Brain microvascular endothelial cell (primary cell): ENCODE measurements at regions not wholly inside any gene's neighbourhood (a gene's known extent, or its start where the extent isn't known, plus 50 kb on each side); places are given as distances from the start of the nearest gene placed in this dataset.

ENCODE experiments used
- DNase-seq: peaks from one replicate; pipeline ENCODE4 v3.0.0-alpha.2; 2020
- H3K27ac ChIP-seq: fragments of 250-450 bp; sonication (Bioruptor Pico); 2 replicates; pipeline ENCODE4 v1.5.1; 2020; ENCODE audit warnings: mild to moderate bottlenecking, moderate library complexity
- H3K27me3 ChIP-seq: fragments of 250-450 bp; sonication (Bioruptor Pico); replicated peaks from 2 replicates; pipeline ENCODE4 v1.5.1; 2020; ENCODE audit warnings: mild to moderate bottlenecking
- H3K36me3 ChIP-seq: fragments of 250-450 bp; sonication (Bioruptor Pico); replicated peaks from 2 replicates; pipeline ENCODE4 v1.5.1; 2020; ENCODE audit warnings: mild to moderate bottlenecking
- H3K4me3 ChIP-seq: 2 replicates; pipeline ENCODE4 v1.5.1; 2011; ENCODE audit warnings: low read depth, mild to moderate bottlenecking, control low read depth, low read length, moderate library complexity
- in situ Hi-C: cut with HindIII; loops from 2 replicates; pipeline ENCODE4 v1.10.0; 2017; ENCODE audit warnings: low sequenced_read_pairs, low pct_ligation_motif_present
- TF ChIP-seq, protein P1 (sequence below): IDR thresholded peaks from 2 replicates; pipeline ENCODE4 v1.5.1; 2011; ENCODE audit warnings: low read depth, mild to moderate bottlenecking, moderate library complexity, low read length, control low read depth, inconsistent platforms; ENCODE audit errors: missing control alignments

DNA sequence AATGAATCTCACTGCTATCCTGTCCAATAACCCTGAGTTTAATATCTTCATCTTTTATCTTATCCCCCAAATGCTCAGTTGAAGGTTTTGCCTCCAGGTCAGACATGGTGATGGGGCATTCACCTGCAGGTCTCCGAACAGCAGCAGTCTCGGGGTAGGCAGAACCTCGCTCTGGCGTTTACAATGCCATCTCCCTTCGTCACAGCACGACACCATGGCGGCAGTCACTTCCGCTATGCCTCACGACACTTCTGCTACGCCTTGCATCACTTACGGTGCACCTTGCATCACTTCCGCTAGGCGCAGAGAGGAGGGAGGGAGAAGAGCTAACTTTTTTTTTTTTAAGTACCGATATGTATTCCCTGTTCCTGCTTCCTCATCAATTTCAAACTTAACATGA lies 194.9 kb downstream of the BCAS1 start:
- TF ChIP-seq, protein P1, sequence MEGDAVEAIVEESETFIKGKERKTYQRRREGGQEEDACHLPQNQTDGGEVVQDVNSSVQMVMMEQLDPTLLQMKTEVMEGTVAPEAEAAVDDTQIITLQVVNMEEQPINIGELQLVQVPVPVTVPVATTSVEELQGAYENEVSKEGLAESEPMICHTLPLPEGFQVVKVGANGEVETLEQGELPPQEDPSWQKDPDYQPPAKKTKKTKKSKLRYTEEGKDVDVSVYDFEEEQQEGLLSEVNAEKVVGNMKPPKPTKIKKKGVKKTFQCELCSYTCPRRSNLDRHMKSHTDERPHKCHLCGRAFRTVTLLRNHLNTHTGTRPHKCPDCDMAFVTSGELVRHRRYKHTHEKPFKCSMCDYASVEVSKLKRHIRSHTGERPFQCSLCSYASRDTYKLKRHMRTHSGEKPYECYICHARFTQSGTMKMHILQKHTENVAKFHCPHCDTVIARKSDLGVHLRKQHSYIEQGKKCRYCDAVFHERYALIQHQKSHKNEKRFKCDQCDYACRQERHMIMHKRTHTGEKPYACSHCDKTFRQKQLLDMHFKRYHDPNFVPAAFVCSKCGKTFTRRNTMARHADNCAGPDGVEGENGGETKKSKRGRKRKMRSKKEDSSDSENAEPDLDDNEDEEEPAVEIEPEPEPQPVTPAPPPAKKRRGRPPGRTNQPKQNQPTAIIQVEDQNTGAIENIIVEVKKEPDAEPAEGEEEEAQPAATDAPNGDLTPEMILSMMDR: no peak

DNA sequence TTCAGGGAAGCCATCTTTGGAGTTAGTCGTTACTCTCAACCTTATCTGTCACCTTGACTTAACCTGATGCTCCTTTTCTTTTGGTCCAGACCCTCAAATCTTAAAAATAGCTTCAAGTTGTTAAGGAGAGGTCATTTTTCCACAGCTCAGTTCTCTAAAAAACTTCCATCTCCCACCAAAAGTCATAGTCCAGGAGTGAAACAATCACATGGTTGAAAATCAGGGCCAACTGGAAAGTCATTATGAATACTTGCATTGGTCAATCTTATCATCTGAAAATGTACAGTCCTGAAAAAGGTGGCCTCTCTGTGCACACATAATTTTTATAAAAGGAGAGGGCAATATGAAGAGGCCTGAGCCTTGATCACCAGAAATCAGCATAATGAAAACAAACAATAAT lies 195.7 kb downstream of the BCAS1 start:
- no peaks in the 10 kb centered on the region for H3K36me3 ChIP-seq
- H3K4me3 ChIP-seq: no peak overlapping the region
- in situ Hi-C loops: loop anchor here (25.0 kb wide), 1 partner anchor 287 kb away; the partner anchor contains the start of gene ZNF217

More for the DNA sequence above, 194.9 kb downstream of the BCAS1 start:
- no peaks in the 10 kb centered on the region for H3K36me3 ChIP-seq
- DNase-seq: no peak
- in situ Hi-C loops: loop anchor here (25.0 kb wide), 1 partner anchor 288 kb away; the partner anchor contains the start of gene ZNF217
- H3K27me3 ChIP-seq: no peaks in the 10 kb centered on the region
- no peak overlapping the region for H3K4me3 ChIP-seq
- H3K27ac ChIP-seq: no peak overlapping the region

DNA sequence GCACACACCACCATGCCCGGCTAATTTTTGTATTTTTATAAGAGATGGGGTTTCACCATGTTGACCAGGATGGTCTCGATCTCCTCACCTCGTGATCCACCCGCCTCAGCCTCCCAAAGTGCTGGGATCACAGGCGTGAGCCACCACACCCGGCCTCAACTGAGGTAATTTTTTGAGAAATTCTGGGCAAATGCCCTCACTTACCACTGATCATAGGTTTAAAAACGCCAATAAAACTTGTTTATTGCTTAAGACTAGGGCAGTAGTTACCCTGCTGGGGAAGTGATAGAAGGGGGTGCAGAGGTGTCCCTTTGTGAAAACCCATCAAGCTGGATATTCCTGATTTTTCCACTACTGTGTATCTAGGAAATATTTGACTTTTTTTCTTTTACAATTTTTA lies 196.3 kb downstream of the BCAS1 start:
- no peak for DNase-seq
- in situ Hi-C loops: no loop called here
- TF ChIP-seq, protein P1: no peak
- Histone ChIP-seq H3K27me3 (no peaks in the 10 kb centered on the region), H3K36me3 (no peaks in the 10 kb centered on the region), H3K27ac (no peak overlapping the region), H3K4me3 (no peak overlapping the region)

More for the DNA sequence above, 195.7 kb downstream of the BCAS1 start:
- H3K27ac ChIP-seq: no peak overlapping the region
- DNase-seq: no peak
- H3K27me3 ChIP-seq: no peaks in the 10 kb centered on the region
- TF ChIP-seq, protein P1: no peak

DNA sequence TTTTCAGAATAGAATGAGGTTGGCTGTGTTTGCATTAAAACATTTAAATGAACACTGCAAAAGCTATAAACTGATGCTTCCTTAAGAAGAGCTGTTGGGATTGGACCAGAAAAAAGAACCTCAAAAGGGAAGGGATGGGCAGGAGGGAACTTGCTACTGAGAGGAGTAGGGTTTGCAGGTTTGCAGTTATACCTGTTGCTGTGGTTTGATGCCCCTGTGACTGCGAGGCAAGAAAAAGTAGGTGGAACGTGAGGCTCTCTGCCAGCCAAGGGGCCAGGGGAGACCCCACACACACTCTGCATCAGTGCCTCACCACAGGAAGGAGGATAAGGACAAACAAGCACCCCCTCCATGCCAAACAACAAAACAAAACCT lies 197.2 kb downstream of the BCAS1 start:
- in situ Hi-C loops: no loop called here
- Histone ChIP-seq H3K4me3 (no peak overlapping the region), H3K27me3 (no peaks in the 10 kb centered on the region), H3K27ac (no peak overlapping the region), H3K36me3 (no peaks in the 10 kb centered on the region)
- DNase-seq: no peak
- TF ChIP-seq, protein P1: no peak

DNA sequence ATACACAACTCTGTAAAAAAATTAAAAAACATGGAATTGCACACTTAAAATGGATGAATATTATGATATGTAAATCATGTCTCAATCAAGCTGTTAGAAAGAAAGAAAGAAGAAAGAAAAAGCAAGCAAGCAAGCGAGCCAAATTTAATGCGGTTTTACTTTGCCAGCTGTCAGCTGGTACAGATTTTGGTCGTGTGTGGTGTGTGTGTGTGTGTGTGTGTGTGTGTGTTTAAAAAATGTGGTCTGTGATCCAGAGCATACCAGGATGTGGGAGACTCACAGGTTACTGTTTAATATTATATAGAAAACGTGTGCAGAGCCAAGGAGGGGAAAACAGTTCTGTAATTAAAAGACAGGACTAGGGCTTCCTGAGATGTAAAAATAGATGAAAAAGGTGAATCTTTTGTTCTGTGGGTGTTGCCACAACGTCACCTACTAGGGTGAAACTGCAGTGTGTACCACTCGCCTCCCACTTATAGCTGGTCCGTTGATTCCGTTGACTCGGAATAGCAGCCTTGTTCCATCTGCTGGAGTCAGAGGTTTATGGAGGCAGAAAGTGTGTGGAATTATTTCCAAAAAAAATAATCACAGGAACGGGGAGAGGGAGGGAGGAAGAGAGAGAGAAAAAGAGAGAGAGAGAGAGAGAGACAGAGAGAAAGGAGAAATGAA lies 197.7 kb downstream of the BCAS1 start:
- peak; percentile 28 for DNase-seq
- no peaks in the 10 kb centered on the region for H3K36me3 ChIP-seq
- in situ Hi-C loops: no loop called here
- peak overlapping the region; percentile 34 for H3K27ac ChIP-seq
- H3K27me3 ChIP-seq: no peaks in the 10 kb centered on the region
- peak overlapping the region; percentile 9 for H3K4me3 ChIP-seq
- TF ChIP-seq, protein P1: no peak

DNA sequence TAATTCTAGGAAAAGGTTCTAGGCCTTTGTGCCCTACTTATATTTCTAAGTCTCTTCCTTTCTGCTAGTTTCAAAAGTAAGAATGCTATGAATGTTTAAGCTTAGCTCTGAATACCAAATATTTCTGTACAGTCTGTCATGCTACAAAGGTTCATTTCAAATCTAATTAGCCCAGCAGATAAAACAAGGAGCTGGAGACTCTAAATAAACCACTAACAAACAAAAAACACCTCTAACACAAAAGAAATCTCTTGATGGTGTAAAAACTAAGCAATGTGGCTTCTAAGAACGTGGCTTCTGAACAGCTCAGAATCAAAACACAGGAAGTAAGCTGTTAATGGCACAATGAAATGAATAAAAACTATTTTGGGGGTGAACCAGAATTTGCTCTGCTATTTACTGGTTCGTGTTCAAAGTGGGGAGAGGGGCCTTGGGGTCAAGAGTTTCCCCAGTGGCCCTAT lies 198.3 kb downstream of the BCAS1 start:
- Histone ChIP-seq H3K27ac (peak overlapping the region; percentile 34), H3K4me3 (no peak overlapping the region), H3K27me3 (no peaks in the 10 kb centered on the region), H3K36me3 (no peaks in the 10 kb centered on the region)
- DNase-seq: no peak
- in situ Hi-C loops: no loop called here
- TF ChIP-seq, protein P1: no peak
